DMS114 treated with DMSO at 0.1 percent for 48 hours (cell line): ENCODE measurements at regions not wholly inside any gene's neighbourhood (a gene's known extent, or its start where the extent isn't known, plus 50 kb on each side); places are given as distances from the start of the nearest gene placed in this dataset.
"Not testable (repeated sequence)": the region's sequence is repeated elsewhere in the genome, so short reads cannot be mapped to it uniquely, and the experiment has no call there.

Source experiments
- DNase-seq: peaks from one replicate; lab custom pipeline; 2025; ENCODE audit not compliant: unreplicated experiment; lab: John Stamatoyannopoulos, UW

- no peak for DNase-seq
Measured at GRCh38 chrX:3960952-3961351, 247.5 kb upstream of the PRKX start.

- no peak for DNase-seq
Measured at GRCh38 chrX:3951859-3952258, 238.4 kb upstream of the PRKX start.

GRCh38 chrX:3950373-3950772, 236.9 kb upstream of the PRKX start:
- no peak for DNase-seq

- no peak for DNase-seq
Measured at GRCh38 chrX:3943965-3944364, 230.5 kb upstream of the PRKX start.

DNA sequence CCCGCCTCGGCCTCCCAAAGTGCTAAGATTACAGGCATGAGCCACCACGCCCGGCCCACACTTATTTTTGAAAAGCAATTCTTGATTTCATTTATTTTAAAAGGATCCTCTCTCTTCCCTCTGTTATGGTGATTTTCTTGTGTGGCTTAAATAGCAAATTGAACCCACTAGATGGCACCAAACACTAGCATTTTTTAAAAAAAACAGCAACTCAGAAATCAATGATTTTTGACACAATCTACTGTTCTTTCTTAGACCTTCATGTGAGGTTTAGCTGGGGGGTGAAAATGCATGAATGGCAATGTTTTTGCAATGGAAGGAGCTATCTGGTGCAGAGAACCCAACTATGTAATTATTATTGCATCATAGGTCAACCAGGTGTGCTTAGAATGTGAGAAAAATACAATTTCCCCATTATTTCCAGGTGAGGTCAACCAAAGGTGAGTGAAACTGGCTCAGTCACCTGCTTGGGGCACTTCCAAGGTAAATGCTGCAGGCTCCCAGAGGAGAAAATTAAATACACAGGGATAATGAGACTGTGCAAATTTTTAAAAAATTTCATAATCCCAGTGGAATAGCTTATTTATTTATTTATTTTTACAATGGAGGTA, 226.7 kb upstream of the PRKX start:
- peak; percentile 1 for DNase-seq

- no peak for DNase-seq
Measured at GRCh38 chrX:3938587-3938986, 225.1 kb upstream of the PRKX start.

- DNase-seq = not testable (repeated sequence)
Measured at GRCh38 chrX:3935196-3935595, 221.7 kb upstream of the PRKX start.

DNA sequence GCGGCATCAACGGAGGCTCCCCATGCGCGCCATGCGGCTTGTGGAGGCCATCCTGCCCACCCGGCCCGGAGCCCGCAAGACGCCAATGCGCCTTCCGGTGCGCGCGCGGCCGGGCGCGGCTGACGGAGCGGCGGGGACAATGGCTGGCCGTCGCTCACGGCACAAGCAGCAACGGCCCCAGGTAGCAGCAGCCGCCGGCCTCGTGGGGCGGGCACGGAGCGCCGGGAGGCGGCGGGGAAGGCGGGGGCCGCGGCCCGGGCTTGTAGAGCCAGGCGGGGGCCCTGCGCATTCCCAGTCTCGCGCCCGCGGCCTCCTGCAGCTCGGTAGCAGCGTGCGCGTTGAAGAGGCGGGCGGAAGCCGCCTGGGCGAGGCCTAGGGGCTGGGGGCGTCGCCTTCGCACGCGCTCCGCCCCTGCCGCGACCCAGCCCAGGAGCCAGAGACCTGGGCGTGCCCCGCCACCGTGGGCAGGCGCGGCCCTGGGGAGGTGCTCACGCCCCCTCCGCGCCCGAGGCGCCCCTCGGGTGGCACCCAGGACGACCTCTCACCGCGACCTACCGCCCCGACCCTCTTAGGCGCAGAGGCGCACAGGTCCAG, 207.1 kb upstream of the PRKX start:
- DNase-seq = not testable (repeated sequence)

GRCh38 chrX:3919668-3920423, 206.4 kb upstream of the PRKX start:
- not testable (repeated sequence) for DNase-seq

DNA sequence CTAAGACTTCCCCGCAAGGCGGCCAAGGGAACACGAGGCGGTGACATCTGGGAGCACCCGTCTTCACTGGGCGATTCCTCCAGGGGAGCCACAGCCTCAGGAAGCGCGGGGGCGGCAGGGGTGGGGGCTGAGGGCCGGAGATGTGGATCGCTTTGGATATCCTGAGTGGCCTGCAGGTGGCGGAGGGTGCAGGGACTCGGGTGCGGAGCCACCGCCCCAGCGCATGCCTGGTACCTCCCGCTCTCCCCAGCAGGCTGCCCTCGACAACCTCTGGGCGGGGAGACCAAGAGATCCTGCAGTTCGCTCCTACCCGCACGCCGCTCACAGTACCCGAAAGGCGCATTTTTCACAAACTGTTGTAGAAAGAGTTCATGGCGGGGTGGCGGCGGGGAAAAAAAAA, 201.4 kb upstream of the PRKX start:
- not testable (repeated sequence) for DNase-seq

DNA sequence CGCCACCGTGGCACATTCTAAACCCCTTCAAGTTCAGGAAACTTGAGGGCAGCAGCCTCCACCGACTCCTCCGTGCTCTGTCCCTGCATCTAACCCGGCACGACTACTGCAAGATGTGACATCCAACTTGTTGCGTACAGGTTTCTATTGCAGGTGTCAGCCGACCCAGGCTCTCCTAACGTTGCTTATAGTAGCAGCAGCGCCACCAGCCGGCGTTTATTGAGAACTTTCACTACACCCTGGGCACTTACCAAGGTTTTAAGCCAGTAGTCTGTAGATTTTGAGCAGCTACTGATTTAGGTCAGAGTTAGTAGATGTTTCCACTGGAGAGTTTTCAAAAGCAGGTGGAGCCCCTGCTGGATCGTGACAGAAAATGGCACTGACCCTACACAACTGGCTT, 200.6 kb upstream of the PRKX start:
- not testable (repeated sequence) for DNase-seq

DNA sequence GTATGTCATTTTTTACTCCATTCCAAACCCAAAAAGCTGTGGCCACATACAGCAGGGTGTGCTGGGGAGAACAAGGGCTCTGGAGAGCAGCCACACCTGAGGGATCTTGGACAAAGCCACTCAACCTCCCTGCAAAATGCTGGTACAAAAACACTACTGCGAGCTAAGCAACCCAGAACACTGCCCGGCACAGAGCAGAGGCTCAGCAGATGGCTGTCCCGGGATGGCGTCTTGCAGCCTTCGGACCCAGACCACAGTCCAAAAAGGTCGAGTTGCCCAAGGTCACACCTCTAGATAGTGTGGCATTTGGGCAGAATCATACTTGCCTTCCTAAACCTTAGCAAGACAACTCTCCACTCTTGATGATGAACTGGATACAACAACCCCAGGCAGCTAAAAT, 197.6 kb upstream of the PRKX start:
- not testable (repeated sequence) for DNase-seq

DNA sequence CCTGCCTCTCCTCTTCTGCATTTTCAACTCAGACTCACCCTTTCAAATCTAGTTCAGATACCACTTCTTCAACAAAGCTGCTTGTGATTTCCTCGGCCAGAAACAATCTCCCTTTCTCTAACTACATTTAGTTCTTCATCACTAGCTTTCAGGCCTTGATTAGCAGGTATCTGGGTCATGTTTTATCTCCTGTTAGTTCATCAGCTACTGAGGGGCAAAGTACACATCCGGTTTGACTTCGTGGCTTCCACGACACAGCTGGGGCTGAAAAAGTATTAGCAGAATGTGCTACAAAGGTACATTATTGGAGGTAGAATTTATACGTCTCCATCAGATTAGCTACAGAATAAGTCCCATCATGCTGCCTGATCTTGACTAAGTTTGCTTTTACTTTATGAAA, 197.2 kb upstream of the PRKX start:
- DNase-seq = not testable (repeated sequence)

- not testable (repeated sequence) for DNase-seq
Measured at GRCh38 chrX:3905522-3906258, 192.2 kb upstream of the PRKX start.

DNA sequence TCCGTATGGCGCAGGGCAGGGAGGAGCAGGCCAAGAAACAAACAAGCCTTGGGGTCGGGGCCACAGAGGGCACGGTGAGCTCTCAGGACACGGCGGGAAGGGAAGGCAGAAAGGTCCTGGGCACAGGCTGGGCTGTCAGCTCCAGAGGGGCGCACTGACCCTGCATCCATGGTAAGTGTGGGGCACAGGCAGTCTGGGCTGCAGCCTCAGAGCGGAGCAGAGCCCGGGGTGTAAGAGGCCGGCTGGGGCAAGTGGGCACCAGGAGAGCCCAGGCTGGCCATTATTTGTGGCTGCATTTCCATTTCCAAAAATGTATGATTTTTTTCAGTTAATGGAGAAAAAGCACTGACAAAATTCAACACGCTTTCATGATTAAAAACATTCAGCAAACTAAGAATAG, 188.8 kb upstream of the PRKX start:
- DNase-seq = not testable (repeated sequence)

GRCh38 chrX:3896755-3897154, 183.3 kb upstream of the PRKX start:
- DNase-seq = not testable (repeated sequence)

GRCh38 chrX:3882553-3882920, 169.1 kb upstream of the PRKX start:
- DNase-seq = not testable (repeated sequence)

DNA sequence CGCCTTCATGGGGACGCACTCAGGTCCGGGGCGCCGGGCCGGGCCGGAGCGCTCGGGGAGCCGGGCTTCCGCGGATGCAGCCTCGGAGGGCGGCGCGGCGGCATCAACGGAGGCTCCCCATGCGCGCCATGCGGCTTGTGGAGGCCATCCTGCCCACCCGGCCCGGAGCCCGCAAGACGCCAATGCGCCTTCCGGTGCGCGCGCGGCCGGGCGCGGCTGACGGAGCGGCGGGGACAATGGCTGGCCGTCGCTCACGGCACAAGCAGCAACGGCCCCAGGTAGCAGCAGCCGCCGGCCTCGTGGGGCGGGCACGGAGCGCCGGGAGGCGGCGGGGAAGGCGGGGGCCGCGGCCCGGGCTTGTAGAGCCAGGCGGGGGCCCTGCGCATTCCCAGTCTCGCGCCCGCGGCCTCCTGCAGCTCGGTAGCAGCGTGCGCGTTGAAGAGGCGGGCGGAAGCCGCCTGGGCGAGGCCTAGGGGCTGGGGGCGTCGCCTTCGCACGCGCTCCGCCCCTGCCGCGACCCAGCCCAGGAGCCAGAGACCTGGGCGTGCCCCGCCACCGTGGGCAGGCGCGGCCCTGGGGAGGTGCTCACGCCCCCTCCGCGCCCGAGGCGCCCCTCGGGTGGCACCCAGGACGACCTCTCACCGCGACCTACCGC, 168.6 kb upstream of the PRKX start:
- DNase-seq = not testable (repeated sequence)

- DNase-seq = not testable (repeated sequence)
Measured at GRCh38 chrX:3881255-3881895, 167.9 kb upstream of the PRKX start.

- not testable (repeated sequence) for DNase-seq
Measured at GRCh38 chrX:3876393-3876792, 162.9 kb upstream of the PRKX start.

- not testable (repeated sequence) for DNase-seq
Measured at GRCh38 chrX:3875638-3876037, 162.2 kb upstream of the PRKX start.
